Naive thymus-derived CD4-positive, alpha-beta T cell (primary cell): ENCODE measurements at regions not wholly inside any gene's neighbourhood (a gene's known extent, or its start where the extent isn't known, plus 50 kb on each side); places are given as distances from the start of the nearest gene placed in this dataset.
"Not testable (repeated sequence)": the region's sequence is repeated elsewhere in the genome, so short reads cannot be mapped to it uniquely, and the experiment has no call there.

ENCODE experiments used
- ATAC-seq: fragments of 150-1000 bp; cut with Tn5 transposase; 2 replicates; pipeline ENCODE4 v1.10.0; 2021; ENCODE audit warnings: mild to moderate bottlenecking, moderate library complexity
- CTCF ChIA-PET: fragments of 350-600 bp; sonication (Branson Sonifier 250); formaldehyde crosslinking; loops from one replicate; lab custom pipeline; 2021; ENCODE audit warnings: antibody characterized with exemption; lab: Charles Lee
- POLR2A ChIA-PET: fragments of 350-600 bp; sonication (Branson Sonifier 250); formaldehyde crosslinking; loops from one replicate; lab custom pipeline; 2021; ENCODE audit warnings: antibody characterized with exemption, inconsistent platforms; lab: Charles Lee
- DNase-seq, 9 donors: peaks; one replicate each; pipeline versions ENCODE4 v3.0.0 to v3.0.0-alpha.2; 2020 to 2022; ENCODE audit warnings: mixed read lengths in 1 of 9
- H3K27ac ChIP-seq: one replicate; pipeline ENCODE4 v1.7.0; 2013; ENCODE audit warnings: mild to moderate bottlenecking, low read depth, low read length, moderate library complexity
- H3K27me3 ChIP-seq, 2 donors: one replicate each; pipeline ENCODE4 v1.7.0; 2013; ENCODE audit warnings: low read length in 2 of 2, mild to moderate bottlenecking in 2 of 2, moderate library complexity in 2 of 2; ENCODE audit not compliant: control insufficient read depth in 2 of 2, insufficient read depth in 2 of 2
- H3K36me3 ChIP-seq, 3 experiments: 1 replicate in 2 of 3; 2 replicates in 1 of 3; pipeline ENCODE4 v1.7.0; 2013; ENCODE audit warnings: low read length in 3 of 3, mild to moderate bottlenecking in 3 of 3, moderate library complexity in 1 of 3; ENCODE audit not compliant: insufficient read depth in 3 of 3, control insufficient read depth in 2 of 3
- H3K4me1 ChIP-seq, 2 donors: one replicate each; pipeline ENCODE4 v1.7.0; 2013; ENCODE audit warnings: low read length in 2 of 2, mild to moderate bottlenecking in 2 of 2, moderate library complexity in 1 of 2; ENCODE audit not compliant: control insufficient read depth in 2 of 2, insufficient read depth in 2 of 2
- H3K4me3 ChIP-seq: 2 replicates; pipeline ENCODE4 v1.7.0; 2013; ENCODE audit warnings: mild to moderate bottlenecking, low read length
- H3K9me3 ChIP-seq, 3 experiments: 1 replicate in 2 of 3; 2 replicates in 1 of 3; pipeline ENCODE4 v1.7.0; 2013; ENCODE audit warnings: low read length in 3 of 3; ENCODE audit not compliant: control insufficient read depth in 2 of 3
- H3K27ac Mint-ChIP-seq, 9 donors: one replicate each; pipeline ENCODE4 v1.8.0; 2020 to 2022; ENCODE audit warnings: mixed read lengths in 9 of 9, mild to moderate bottlenecking in 8 of 9, moderate library complexity in 5 of 9, inconsistent platforms in 2 of 9
- H3K27me3 Mint-ChIP-seq, 5 donors: one replicate each; pipeline ENCODE4 v1.8.0; 2021 to 2022; ENCODE audit warnings: mixed read lengths in 5 of 5, mild to moderate bottlenecking in 1 of 5
- H3K36me3 Mint-ChIP-seq, 5 donors: one replicate each; pipeline ENCODE4 v1.8.0; 2020 to 2022; ENCODE audit warnings: mixed read lengths in 5 of 5, mild to moderate bottlenecking in 3 of 5, inconsistent platforms in 1 of 5
- H3K4me1 Mint-ChIP-seq, 7 donors: one replicate each; pipeline ENCODE4 v1.8.0; 2020 to 2022; ENCODE audit warnings: mixed read lengths in 7 of 7, mild to moderate bottlenecking in 3 of 7, inconsistent platforms in 1 of 7
- H3K4me3 Mint-ChIP-seq, 10 donors: one replicate each; pipeline ENCODE4 v1.8.0; 2020 to 2022; ENCODE audit warnings: mild to moderate bottlenecking in 10 of 10, mixed read lengths in 10 of 10, moderate library complexity in 6 of 10, inconsistent platforms in 2 of 10
- H3K9me3 Mint-ChIP-seq, 11 donors: one replicate each; pipeline ENCODE4 v1.8.0; 2020 to 2022; ENCODE audit warnings: mixed read lengths in 11 of 11, mild to moderate bottlenecking in 4 of 11, inconsistent platforms in 1 of 11, moderate library complexity in 1 of 11
- intact Hi-C, 2 donors: fragments of 100-400 bp; cut with micrococcal nuclease; formaldehyde crosslinking; loops; one replicate each; pipeline ENCODE4 v1.15.1; 2023

- ChIA-PET POLR2A (interaction anchor here (0.6 kb wide), 1 partner anchor 13 kb away, joined by 3 read pairs; no protein-coding TSS in a partner anchor), CTCF (no interaction called here)
- Mint-ChIP-seq H3K9me3 (peaks cover 0 to 22% (median 4%) of the 10 kb centered on the region in 11 donors), H3K27ac (no peak overlapping the region), H3K4me1 (peaks cover 0 to 7% (median 0%) of the 10 kb centered on the region in 7 donors), H3K4me3 (no peak overlapping the region), H3K27me3 (no peaks in the 10 kb centered on the region), H3K36me3 (peaks cover 0 to 12% (median 0%) of the 10 kb centered on the region in 5 donors)
- DNase-seq (no peak), ATAC-seq (no peak)
- H3K27ac ChIP-seq, result no peak overlapping the region
- intact Hi-C loops, result no loop called here
- no peaks in the 10 kb centered on the region for H3K4me1 ChIP-seq
- peaks cover 0 to 5% (median 0%) of the 10 kb centered on the region in 3 experiments for H3K9me3 ChIP-seq
- H3K27me3 ChIP-seq, result no peaks in the 10 kb centered on the region
- H3K4me3 ChIP-seq, result no peak overlapping the region
- no peaks in the 10 kb centered on the region for H3K36me3 ChIP-seq
Observed at GRCh38 chrX:13464599-13465275, 104.7 kb upstream of the EGFL6 start.

- no peaks in the 10 kb centered on the region for H3K36me3 ChIP-seq
- ChIA-PET CTCF (no interaction called here), POLR2A (no interaction called here)
- H3K27me3 ChIP-seq, result no peaks in the 10 kb centered on the region
- intact Hi-C loops, result no loop called here
- H3K9me3 ChIP-seq, result peaks cover 0 to 5% (median 0%) of the 10 kb centered on the region in 3 experiments
- DNase-seq, result no peak
- no peak overlapping the region for H3K4me3 ChIP-seq
- peaks cover 0 to 9% (median 0%) of the 10 kb centered on the region in 5 donors for H3K36me3 Mint-ChIP-seq
- H3K27ac Mint-ChIP-seq, result no peak overlapping the region
- no peaks in the 10 kb centered on the region for H3K27me3 Mint-ChIP-seq
- no peak overlapping the region for H3K27ac ChIP-seq
- no peaks in the 10 kb centered on the region for H3K4me1 ChIP-seq
- peaks cover 0 to 7% (median 0%) of the 10 kb centered on the region in 7 donors for H3K4me1 Mint-ChIP-seq
- no peak for ATAC-seq
- H3K4me3 Mint-ChIP-seq, result no peak overlapping the region
- H3K9me3 Mint-ChIP-seq, result peaks cover 0 to 22% (median 4%) of the 10 kb centered on the region in 11 donors
Observed at GRCh38 chrX:13463608-13464007, 105.8 kb upstream of the EGFL6 start.

GRCh38 chrX:13452283-13452682, 117.1 kb upstream of the EGFL6 start:
- H3K9me3 ChIP-seq, result no peaks in the 10 kb centered on the region
- no peak for DNase-seq
- Mint-ChIP-seq H3K36me3 (peaks cover 0 to 4% (median 0%) of the 10 kb centered on the region in 5 donors), H3K9me3 (peaks cover 0 to 5% (median 0%) of the 10 kb centered on the region in 11 donors), H3K27ac (no peak overlapping the region), H3K4me3 (no peak overlapping the region), H3K4me1 (peaks cover 0 to 1% (median 0%) of the 10 kb centered on the region in 7 donors), H3K27me3 (no peaks in the 10 kb centered on the region)
- intact Hi-C loops, result no loop called here
- ChIA-PET CTCF (interaction anchor here (0.7 kb wide), 1 partner anchor 26 kb away, joined by 4 read pairs; no protein-coding TSS in a partner anchor), POLR2A (no interaction called here)
- no peak overlapping the region for H3K4me3 ChIP-seq
- no peaks in the 10 kb centered on the region for H3K4me1 ChIP-seq
- H3K27me3 ChIP-seq, result no peaks in the 10 kb centered on the region
- H3K27ac ChIP-seq, result no peak overlapping the region
- H3K36me3 ChIP-seq, result no peaks in the 10 kb centered on the region
- ATAC-seq, result no peak

DNA sequence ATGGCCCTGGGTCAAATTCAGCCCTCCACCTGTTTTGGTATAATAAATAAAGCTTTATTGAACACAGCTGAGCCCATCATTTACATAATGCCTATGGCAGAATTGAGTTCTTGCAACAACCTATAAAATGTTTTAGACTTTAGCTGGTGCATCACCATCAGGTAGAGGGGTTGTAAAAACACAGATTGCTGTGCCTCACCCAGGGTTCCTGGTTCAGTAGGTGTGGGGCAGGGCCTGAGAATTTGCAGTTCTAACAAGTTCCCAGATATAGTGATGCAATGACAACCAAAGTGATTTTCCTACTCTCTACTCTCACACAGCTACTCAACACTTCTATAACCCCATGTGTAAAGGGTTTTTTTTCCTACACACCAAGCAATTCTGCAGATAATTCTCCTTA, 120.0 kb upstream of the EGFL6 start:
- H3K36me3 ChIP-seq, result no peaks in the 10 kb centered on the region
- H3K4me1 Mint-ChIP-seq, result peaks cover 0 to 1% (median 0%) of the 10 kb centered on the region in 7 donors
- no peak for DNase-seq
- no peak for ATAC-seq
- no peak overlapping the region for H3K4me3 ChIP-seq
- no peak overlapping the region for H3K27ac ChIP-seq
- H3K27me3 Mint-ChIP-seq, result no peaks in the 10 kb centered on the region
- ChIA-PET POLR2A (no interaction called here), CTCF (no interaction called here)
- no peaks in the 10 kb centered on the region for H3K9me3 ChIP-seq
- intact Hi-C loops, result loop anchor here in 1 of 2 donors (10.0 kb wide), 1 partner anchor 65 kb away; no protein-coding TSS in a partner anchor
- H3K4me1 ChIP-seq, result no peaks in the 10 kb centered on the region
- H3K9me3 Mint-ChIP-seq, result peaks cover 0 to 7% (median 0%) of the 10 kb centered on the region in 11 donors
- no peaks in the 10 kb centered on the region for H3K27me3 ChIP-seq
- no peak overlapping the region for H3K4me3 Mint-ChIP-seq
- H3K36me3 Mint-ChIP-seq, result peaks cover 0 to 3% (median 0%) of the 10 kb centered on the region in 5 donors
- no peak overlapping the region for H3K27ac Mint-ChIP-seq

DNA sequence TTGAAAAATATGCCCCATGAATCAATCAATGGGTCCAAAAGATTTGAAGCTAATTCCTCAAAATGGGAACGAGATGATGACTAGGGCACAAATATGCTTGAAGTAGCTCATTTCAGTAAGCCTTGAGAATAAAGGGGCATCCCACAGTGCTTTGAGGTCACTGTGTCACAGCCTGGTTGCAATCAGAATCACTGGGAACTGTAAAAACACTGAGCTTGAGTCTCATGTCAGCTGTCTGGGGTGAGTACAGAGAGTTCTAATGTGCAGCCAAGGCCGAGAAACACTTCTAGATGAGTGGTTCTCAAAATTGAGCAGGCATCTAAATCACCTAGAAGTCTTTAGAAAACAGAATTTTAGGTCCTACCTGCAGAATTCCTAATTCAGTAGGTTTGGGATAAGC, 120.5 kb upstream of the EGFL6 start:
- H3K9me3 ChIP-seq, result no peaks in the 10 kb centered on the region
- ATAC-seq, result no peak
- H3K27me3 ChIP-seq, result no peaks in the 10 kb centered on the region
- no peak for DNase-seq
- Mint-ChIP-seq H3K4me3 (no peak overlapping the region), H3K36me3 (peaks cover 0 to 4% (median 0%) of the 10 kb centered on the region in 5 donors), H3K27ac (no peak overlapping the region), H3K9me3 (peaks cover 0 to 11% (median 0%) of the 10 kb centered on the region in 11 donors), H3K4me1 (peaks cover 0 to 1% (median 0%) of the 10 kb centered on the region in 7 donors), H3K27me3 (no peaks in the 10 kb centered on the region)
- H3K4me1 ChIP-seq, result no peaks in the 10 kb centered on the region
- H3K4me3 ChIP-seq, result no peak overlapping the region
- intact Hi-C loops, result loop anchor here in 1 of 2 donors (10.0 kb wide), 1 partner anchor 64 kb away; no protein-coding TSS in a partner anchor
- H3K36me3 ChIP-seq, result no peaks in the 10 kb centered on the region
- ChIA-PET CTCF (no interaction called here), POLR2A (no interaction called here)
- H3K27ac ChIP-seq, result no peak overlapping the region

GRCh38 chrX:13441608-13442007, 121.8 kb upstream of the ATXN3L start:
- H3K27me3 ChIP-seq, H3K27ac ChIP-seq, H3K4me1 ChIP-seq, DNase-seq, H3K4me3 ChIP-seq, H3K27ac Mint-ChIP-seq, H3K36me3 ChIP-seq, H3K9me3 ChIP-seq, H3K4me1 Mint-ChIP-seq, H3K36me3 Mint-ChIP-seq, H3K4me3 Mint-ChIP-seq, H3K27me3 Mint-ChIP-seq, ATAC-seq, CTCF ChIA-PET: not testable (repeated sequence)
- intact Hi-C loops, result loop anchor here in 1 of 2 donors (10.0 kb wide), 1 partner anchor 57 kb away; no protein-coding TSS in a partner anchor
- H3K9me3 Mint-ChIP-seq, result peaks cover 0 to 18% (median 1%) of the 10 kb centered on the region in 11 donors
- POLR2A ChIA-PET, result interaction anchor here (0.6 kb wide), 1 partner anchor 295 kb away, joined by 3 read pairs; no protein-coding TSS in a partner anchor
